ENCODE measurements at regions not wholly inside any gene's neighbourhood (a gene's known extent, or its start where the extent isn't known, plus 50 kb on each side); places are given as distances from the start of the nearest gene placed in this dataset.

DNA sequence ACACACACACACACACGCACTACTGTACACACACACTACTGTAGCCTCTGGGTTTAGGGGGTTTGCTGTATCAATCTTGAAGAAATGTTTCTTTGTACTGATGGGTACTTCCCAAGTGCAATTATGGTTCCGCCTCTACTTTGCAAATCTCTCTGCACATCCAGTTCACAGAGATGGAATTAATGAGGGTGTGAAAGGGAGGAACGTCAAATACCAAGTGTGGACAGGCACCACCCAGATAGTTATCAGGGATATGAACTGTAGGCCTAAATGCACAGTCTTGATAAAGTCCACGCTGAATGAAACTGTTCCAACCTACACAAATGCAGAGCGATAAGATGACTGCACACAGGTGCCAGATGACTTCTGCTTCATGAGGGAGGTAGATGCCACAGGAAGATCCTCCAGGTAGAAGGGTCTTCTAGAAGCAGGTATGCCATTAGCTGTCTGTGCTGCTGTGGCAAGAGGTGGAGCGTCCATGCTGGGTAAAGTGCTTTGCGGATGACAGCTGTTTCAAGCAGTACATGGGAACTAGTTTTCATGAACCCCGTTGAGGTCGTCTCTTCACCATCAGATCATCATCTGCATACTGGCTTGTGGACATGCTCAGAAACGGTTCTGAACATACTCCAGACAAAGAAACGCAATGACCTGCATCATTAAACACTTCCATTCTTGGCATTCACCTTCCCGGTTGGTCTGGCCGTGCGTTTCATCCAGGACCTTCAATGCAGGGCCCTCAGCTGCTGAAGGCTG is 314.3 kb upstream of the RTL1 start:
- no peak overlapping the region for H3K4me3 ChIP-seq (ENCODE audit: low read length)
- H3K79me2 ChIP-seq (replicated peaks; ENCODE audit: insufficient read depth, low read length) = no peaks in the 10 kb centered on the region
- no peak overlapping the region for H2AFZ ChIP-seq (ENCODE audit: low read depth, low read length)
- no peaks in the 10 kb centered on the region for H3K9me3 ChIP-seq (ENCODE audit: low read length)
- no peaks in the 10 kb centered on the region for H3K36me3 ChIP-seq (ENCODE audit: insufficient read depth, low read length)
- no peaks in the 10 kb centered on the region for H3K27me3 ChIP-seq (ENCODE audit: insufficient read depth, low read depth, low read length)
- H3K4me2 ChIP-seq (ENCODE audit: low read length) = no peak overlapping the region
- H3F3A ChIP-seq (ENCODE audit: insufficient read depth, low read length, poor library complexity, severe bottlenecking) = no peaks in the 10 kb centered on the region
- no peak overlapping the region for H3K9ac ChIP-seq (ENCODE audit: low read length)
- H4K20me1 ChIP-seq (ENCODE audit: insufficient read depth) = no peaks in the 10 kb centered on the region
- H3K27ac ChIP-seq (ENCODE audit: low read length) = no peak overlapping the region
- TF ChIP-seq MXI1 (conservative IDR thresholded peaks at IDR 0.05; ENCODE audit: poor library complexity, severe bottlenecking) = no peak
- no peak for TF ChIP-seq EP300 (conservative IDR thresholded peaks at IDR 0.05; ENCODE audit: poor library complexity, severe bottlenecking)
- no peak for TF ChIP-seq POLR2AphosphoS5 (IDR thresholded peaks at IDR 0.05)
- TF ChIP-seq SMC3 (conservative IDR thresholded peaks at IDR 0.05; ENCODE audit: poor library complexity) = no peak
- no peak for TF ChIP-seq TAF1 (IDR thresholded peaks at IDR 0.05; ENCODE audit: low read depth)
- no peak for TF ChIP-seq REST (IDR thresholded peaks at IDR 0.05; ENCODE audit: borderline replicate concordance)
- no peak for TF ChIP-seq RAD21 (conservative IDR thresholded peaks at IDR 0.05)
- no peak for TF ChIP-seq EZH2 (IDR thresholded peaks at IDR 0.05; ENCODE audit: borderline replicate concordance, insufficient read depth, low read length, poor library complexity, severe bottlenecking)
- no peak for TF ChIP-seq CTCF (IDR thresholded peaks at IDR 0.05; ENCODE audit: poor library complexity, severe bottlenecking)
- no peaks in the 10 kb centered on the region for H3K9me2 ChIP-seq (ENCODE audit: insufficient read depth, low read length)

DNA sequence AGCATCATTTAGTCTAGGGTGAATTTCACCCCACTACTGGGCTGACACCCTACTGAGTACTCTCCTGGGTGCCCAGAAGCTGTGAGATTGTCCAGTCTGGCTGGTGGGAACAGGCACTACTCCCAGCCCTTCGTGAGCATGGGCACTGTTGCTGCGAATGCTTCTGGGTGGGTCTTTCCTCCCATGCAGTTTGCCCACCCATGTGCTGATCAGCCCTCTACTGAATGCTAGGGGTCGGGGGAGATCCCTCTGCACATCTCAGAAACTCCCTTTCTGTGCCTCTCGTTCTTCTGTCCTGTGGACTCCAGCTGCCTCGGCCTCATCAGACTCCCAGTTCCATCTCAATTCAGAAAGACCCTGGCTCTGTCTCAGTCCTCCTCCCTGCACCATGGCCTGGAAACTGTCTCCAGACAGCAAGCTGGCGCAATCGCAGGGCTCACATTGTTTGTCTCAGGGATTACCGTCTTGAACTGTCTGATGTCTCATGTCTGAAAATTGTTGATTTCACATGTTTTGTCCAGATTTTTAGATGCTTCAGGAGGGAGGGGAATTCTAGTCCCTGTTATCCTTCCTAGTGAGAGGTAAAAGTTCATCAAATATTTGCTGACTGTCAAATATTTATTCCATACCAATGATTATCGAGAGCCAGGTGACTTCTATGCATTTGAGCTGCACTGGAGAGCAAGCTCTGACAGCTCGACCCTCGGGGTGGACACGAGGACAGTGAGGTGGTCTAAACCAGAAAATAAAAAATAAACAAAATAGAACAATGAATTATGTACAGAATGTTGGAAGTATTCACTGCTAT is 316.6 kb upstream of the RTL1 start:
- H4K20me1 ChIP-seq (ENCODE audit: insufficient read depth) = no peaks in the 10 kb centered on the region
- no peak overlapping the region for H3K27ac ChIP-seq (ENCODE audit: low read length)
- H3K9ac ChIP-seq (ENCODE audit: low read length) = no peak overlapping the region
- no peaks in the 10 kb centered on the region for H3K9me2 ChIP-seq (ENCODE audit: insufficient read depth, low read length)
- no peak overlapping the region for H3K4me3 ChIP-seq (ENCODE audit: low read length)
- H3K27me3 ChIP-seq (ENCODE audit: insufficient read depth, low read depth, low read length) = no peaks in the 10 kb centered on the region
- H2AFZ ChIP-seq (ENCODE audit: low read depth, low read length) = no peak overlapping the region
- no peaks in the 10 kb centered on the region for H3K9me3 ChIP-seq (ENCODE audit: low read length)
- H3K79me2 ChIP-seq (replicated peaks; ENCODE audit: insufficient read depth, low read length) = no peaks in the 10 kb centered on the region
- H3F3A ChIP-seq (ENCODE audit: insufficient read depth, low read length, poor library complexity, severe bottlenecking) = no peaks in the 10 kb centered on the region
- H3K4me2 ChIP-seq (ENCODE audit: low read length) = no peak overlapping the region
- no peak for TF ChIP-seq POLR2AphosphoS5 (IDR thresholded peaks at IDR 0.05)
- no peak for TF ChIP-seq SMC3 (conservative IDR thresholded peaks at IDR 0.05; ENCODE audit: poor library complexity)
- no peak for TF ChIP-seq REST (IDR thresholded peaks at IDR 0.05; ENCODE audit: borderline replicate concordance)
- no peak for TF ChIP-seq MXI1 (conservative IDR thresholded peaks at IDR 0.05; ENCODE audit: poor library complexity, severe bottlenecking)
- TF ChIP-seq EZH2 (IDR thresholded peaks at IDR 0.05; ENCODE audit: borderline replicate concordance, insufficient read depth, low read length, poor library complexity, severe bottlenecking) = no peak
- no peak for TF ChIP-seq EP300 (conservative IDR thresholded peaks at IDR 0.05; ENCODE audit: poor library complexity, severe bottlenecking)
- TF ChIP-seq CTCF (IDR thresholded peaks at IDR 0.05; ENCODE audit: poor library complexity, severe bottlenecking) = no peak
- TF ChIP-seq TAF1 (IDR thresholded peaks at IDR 0.05; ENCODE audit: low read depth) = no peak
- TF ChIP-seq RAD21 (conservative IDR thresholded peaks at IDR 0.05) = no peak
- H3K36me3 ChIP-seq (ENCODE audit: insufficient read depth, low read length) = no peaks in the 10 kb centered on the region

Data from neural cell (in vitro differentiated cells).